Fibroblast of pulmonary artery (primary cell): ENCODE measurements at regions not wholly inside any gene's neighbourhood (a gene's known extent, or its start where the extent isn't known, plus 50 kb on each side); places are given as distances from the start of the nearest gene placed in this dataset.

Experiments used
- DNase-seq: peaks from one replicate; pipeline ENCODE4 v3.0.0-alpha.2; 2010; ENCODE audit warnings: low read depth
- H3K4me3 ChIP-seq: replicated peaks from 2 replicates; pipeline ENCODE4 v1.5.1; 2011; ENCODE audit warnings: low read depth, mild to moderate bottlenecking, control low read depth, low read length, moderate library complexity
- CTCF ChIP-seq: IDR thresholded peaks from 2 replicates; pipeline ENCODE4 v1.5.1; 2011; ENCODE audit warnings: mild to moderate bottlenecking, control low read depth, low read length, inconsistent platforms; ENCODE audit errors: missing control alignments

- H3K4me3 ChIP-seq: no peak overlapping the region
- TF ChIP-seq CTCF: no peak
- no peak for DNase-seq
Observed at GRCh38 chr11:70848243-70848750, 404.1 kb downstream of the SHANK2 start.

- TF ChIP-seq CTCF: no peak
- H3K4me3 ChIP-seq: no peak overlapping the region
- DNase-seq: no peak
Observed at GRCh38 chr11:70849031-70849430, 403.3 kb downstream of the SHANK2 start.

GRCh38 chr11:70851308-70851707 lies 401.1 kb downstream of the SHANK2 start:
- TF ChIP-seq CTCF: no peak

GRCh38 chr11:70851907-70852306 lies 400.5 kb downstream of the SHANK2 start:
- H3K4me3 ChIP-seq: no peak overlapping the region
- no peak for DNase-seq

More at GRCh38 chr11:70851308-70851707, 401.1 kb downstream of the SHANK2 start:
- H3K4me3 ChIP-seq: no peak overlapping the region
- DNase-seq: no peak

GRCh38 chr11:70853068-70853769 lies 399.2 kb downstream of the SHANK2 start:
- no peak for TF ChIP-seq CTCF

More at GRCh38 chr11:70851907-70852306, 400.5 kb downstream of the SHANK2 start:
- no peak for TF ChIP-seq CTCF

GRCh38 chr11:70853770-70854108 lies 398.6 kb downstream of the SHANK2 start:
- no peak overlapping the region for H3K4me3 ChIP-seq
- TF ChIP-seq CTCF: no peak

More at GRCh38 chr11:70853068-70853769, 399.2 kb downstream of the SHANK2 start:
- no peak overlapping the region for H3K4me3 ChIP-seq
- no peak for DNase-seq

GRCh38 chr11:70854201-70854600 lies 398.2 kb downstream of the SHANK2 start:
- DNase-seq: no peak
- TF ChIP-seq CTCF: no peak
- no peak overlapping the region for H3K4me3 ChIP-seq

More at GRCh38 chr11:70853770-70854108, 398.6 kb downstream of the SHANK2 start:
- no peak for DNase-seq
